ENCODE measurements at regions not wholly inside any gene's neighbourhood (a gene's known extent, or its start where the extent isn't known, plus 50 kb on each side); places are given as distances from the start of the nearest gene placed in this dataset.

GRCh38 chr18:56068701-56069100 is 480.7 kb upstream of the TCF4 start:
- POLR2A ChIA-PET (ENCODE audit: partially characterized antibody): no interaction called here
- Histone ChIP-seq H4K5ac (ENCODE audit: insufficient read length, low read depth, low read length) (no peak overlapping the region), H3K4me2 (ENCODE audit: insufficient read depth in 1 of 2, low read depth in 2 of 2, low read length in 2 of 2) (no peak overlapping the region), H3K23me2 (ENCODE audit: low read depth, low read length) (no peaks in the 10 kb centered on the region), H3K4me1 (replicated peaks in 1 of 4; ENCODE audit: control insufficient read depth in 3 of 4, insufficient read depth in 4 of 4, low read length in 3 of 4) (peaks cover 0 to 9% (median 1%) of the 10 kb centered on the region in 4 experiments; a peak in 1 of 7 replicates), H3K36me3 (ENCODE audit: control insufficient read depth in 2 of 4, insufficient read depth in 4 of 4, low read length in 3 of 4) (no peaks in the 10 kb centered on the region), H2BK12ac (ENCODE audit: low read depth, low read length) (no peak overlapping the region), H3K23ac (ENCODE audit: insufficient read length) (no peak overlapping the region), H2BK120ac (replicated peaks; ENCODE audit: low read depth, low read length) (no peak overlapping the region), H3K18ac (ENCODE audit: extremely low read depth, low read length) (no peak overlapping the region), H2BK15ac (ENCODE audit: low read length) (no peak overlapping the region), H3K56ac (replicated peaks; ENCODE audit: insufficient read length, low read depth, low read length) (no peak overlapping the region), H3K4me3 (ENCODE audit: extremely low read depth in 1 of 4, insufficient read depth in 2 of 4, low read depth in 3 of 4, low read length in 4 of 4) (no peak overlapping the region), H2AK5ac (ENCODE audit: low read depth, low read length) (no peak overlapping the region), H3K14ac (ENCODE audit: insufficient read length) (no peak overlapping the region), H3K9ac (replicated peaks in 1 of 4; ENCODE audit: extremely low read depth in 1 of 4, low read depth in 3 of 4, low read length in 3 of 4) (no peak overlapping the region), H3K9me3 (ENCODE audit: insufficient read depth in 2 of 2, low read depth in 1 of 2, low read length in 1 of 2) (no peaks in the 10 kb centered on the region), H4K8ac (ENCODE audit: extremely low read depth, insufficient read depth, low read length) (no peak overlapping the region), H3K79me1 (ENCODE audit: low read depth, low read length) (no peaks in the 10 kb centered on the region), H3K27ac (ENCODE audit: low read depth, low read length) (no peak overlapping the region), H3K27me3 (replicated peaks in 1 of 4; ENCODE audit: control insufficient read depth in 3 of 4, extremely low read depth in 1 of 4, insufficient read depth in 3 of 4, low read length in 3 of 4) (no peaks in the 10 kb centered on the region), H2AFZ (ENCODE audit: low read length) (no peak overlapping the region), H2BK5ac (ENCODE audit: low read depth, low read length) (no peak overlapping the region), H4K91ac (replicated peaks; ENCODE audit: insufficient read length, low read length) (no peak overlapping the region), H2BK20ac (ENCODE audit: low read length) (no peak overlapping the region), H3K4ac (replicated peaks; ENCODE audit: insufficient read length, low read depth, low read length) (no peak overlapping the region), H3K79me2 (ENCODE audit: control insufficient read depth in 1 of 2, insufficient read depth in 2 of 2, low read length in 2 of 2) (no peaks in the 10 kb centered on the region), H4K20me1 (replicated peaks in 1 of 2; ENCODE audit: control insufficient read depth in 1 of 2, insufficient read depth in 2 of 2, low read length in 2 of 2) (no peaks in the 10 kb centered on the region)
- TF ChIP-seq POLR2AphosphoS5 (IDR thresholded peaks at IDR 0.05; ENCODE audit: low read depth, low read length) (no peak), KDM1A (IDR thresholded peaks at IDR 0.05; ENCODE audit: borderline replicate concordance, low read length) (no peak), EZH2 (IDR thresholded peaks at IDR 0.05; ENCODE audit: low read depth, low read length, severe bottlenecking) (no peak), EP300 (IDR thresholded peaks at IDR 0.05; ENCODE audit: borderline replicate concordance in 1 of 2, low read depth in 2 of 2, low read length in 2 of 2) (no peak), KDM5A (IDR thresholded peaks at IDR 0.05; ENCODE audit: low read length) (no peak), TAF7 (optimal IDR thresholded peaks at IDR 0.05; ENCODE audit: borderline replicate concordance, low read depth, low read length) (no peak), RFX5 (IDR thresholded peaks at IDR 0.05; ENCODE audit: borderline replicate concordance, low read depth, low read length) (no peak), SRF (IDR thresholded peaks at IDR 0.05; ENCODE audit: low read depth, low read length) (no peak)
- DNase-seq (ENCODE audit: low read depth in 1 of 2, low spot score in 2 of 2): no peak
- 86% methylated on average over 5 of the region's 5 CpGs; no CpG with 5 or more reads in 1 of the 2 experiments for WGBS, 2 experiments (ENCODE audit: extremely low coverage in 1 of 2, insufficient coverage in 1 of 2, insufficient read length in 1 of 2, insufficient replicate concordance in 2 of 2, low coverage in 1 of 2, low lambda C conversion rate in 2 of 2, missing lambda C conversion rate in 1 of 2)
- no peak for FAIRE-seq
- CTCF ChIA-PET (ENCODE audit: partially characterized antibody): interaction anchor here (0.6 kb wide), 1 partner anchor 968 kb away, joined by 4 read pairs; no protein-coding TSS in a partner anchor

Measured in H1 (cell line).